ENCODE measurements at regions not wholly inside any gene's neighbourhood (a gene's known extent, or its start where the extent isn't known, plus 50 kb on each side); places are given as distances from the start of the nearest gene placed in this dataset.

DNA sequence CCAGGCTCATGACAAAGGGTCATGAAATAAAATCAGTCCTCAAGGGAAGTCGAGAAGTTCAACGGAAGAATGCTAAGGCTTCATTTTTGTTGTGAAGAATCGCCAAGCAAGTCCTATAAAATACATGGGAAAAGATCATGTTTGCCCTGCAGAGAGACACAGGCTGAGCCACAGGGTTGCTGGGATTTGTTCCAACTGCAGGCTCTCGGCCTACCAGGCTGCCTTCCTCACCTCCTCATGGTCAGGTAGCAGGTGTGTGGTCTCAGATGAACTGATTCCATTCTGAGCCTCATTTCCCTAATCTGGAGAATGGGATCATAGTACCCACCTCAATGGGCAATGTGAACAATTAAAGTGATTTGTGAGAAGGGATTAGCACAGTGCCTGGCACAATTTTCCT lies 114.9 kb upstream of the SPATA13 start:
- no peak for TF ChIP-seq POLR2A (IDR thresholded peaks at IDR 0.05)
- TF ChIP-seq EP300 (IDR thresholded peaks at IDR 0.05): no peak
- TF ChIP-seq CTCF (IDR thresholded peaks at IDR 0.05): no peak
- Histone ChIP-seq H3K27ac (peak overlapping the region in 3 of 4 donors; percentile 21 to 66 (median 60)), H3K4me3 (no peak overlapping the region), H3K4me1 (peaks cover 0 to 49% (median 7%) of the 10 kb centered on the region in 4 donors), H3K27me3 (no peaks in the 10 kb centered on the region), H3K9me3 (peaks cover 0 to 9% (median 0%) of the 10 kb centered on the region in 4 donors), H3K36me3 (no peaks in the 10 kb centered on the region)
- 47 to 54% methylated on average over 4 of the region's 4 CpGs for WGBS, 2 donors
- DNase-seq (ENCODE audit: low spot score in 2 of 2): no peak

GRCh38 chr13:24050292-24050711 lies 110.2 kb upstream of the SPATA13 start:
- H3K36me3 ChIP-seq: no peaks in the 10 kb centered on the region
- H3K4me3 ChIP-seq: no peak overlapping the region
- H3K9me3 ChIP-seq: peaks cover 0 to 9% (median 0%) of the 10 kb centered on the region in 4 donors
- H3K4me1 ChIP-seq: peaks cover 0 to 49% (median 4%) of the 10 kb centered on the region in 4 donors
- H3K27me3 ChIP-seq: no peaks in the 10 kb centered on the region
- no peak for DNase-seq (ENCODE audit: low spot score in 2 of 2)
- no peak for TF ChIP-seq EP300 (IDR thresholded peaks at IDR 0.05)
- TF ChIP-seq CTCF (IDR thresholded peaks at IDR 0.05): no peak
- TF ChIP-seq POLR2A (IDR thresholded peaks at IDR 0.05): no peak
- WGBS, 2 donors: 41 to 50% methylated on average over 6 of the region's 6 CpGs
- peak overlapping the region in 3 of 4 donors; percentile 6 to 51 (median 45) for H3K27ac ChIP-seq

DNA sequence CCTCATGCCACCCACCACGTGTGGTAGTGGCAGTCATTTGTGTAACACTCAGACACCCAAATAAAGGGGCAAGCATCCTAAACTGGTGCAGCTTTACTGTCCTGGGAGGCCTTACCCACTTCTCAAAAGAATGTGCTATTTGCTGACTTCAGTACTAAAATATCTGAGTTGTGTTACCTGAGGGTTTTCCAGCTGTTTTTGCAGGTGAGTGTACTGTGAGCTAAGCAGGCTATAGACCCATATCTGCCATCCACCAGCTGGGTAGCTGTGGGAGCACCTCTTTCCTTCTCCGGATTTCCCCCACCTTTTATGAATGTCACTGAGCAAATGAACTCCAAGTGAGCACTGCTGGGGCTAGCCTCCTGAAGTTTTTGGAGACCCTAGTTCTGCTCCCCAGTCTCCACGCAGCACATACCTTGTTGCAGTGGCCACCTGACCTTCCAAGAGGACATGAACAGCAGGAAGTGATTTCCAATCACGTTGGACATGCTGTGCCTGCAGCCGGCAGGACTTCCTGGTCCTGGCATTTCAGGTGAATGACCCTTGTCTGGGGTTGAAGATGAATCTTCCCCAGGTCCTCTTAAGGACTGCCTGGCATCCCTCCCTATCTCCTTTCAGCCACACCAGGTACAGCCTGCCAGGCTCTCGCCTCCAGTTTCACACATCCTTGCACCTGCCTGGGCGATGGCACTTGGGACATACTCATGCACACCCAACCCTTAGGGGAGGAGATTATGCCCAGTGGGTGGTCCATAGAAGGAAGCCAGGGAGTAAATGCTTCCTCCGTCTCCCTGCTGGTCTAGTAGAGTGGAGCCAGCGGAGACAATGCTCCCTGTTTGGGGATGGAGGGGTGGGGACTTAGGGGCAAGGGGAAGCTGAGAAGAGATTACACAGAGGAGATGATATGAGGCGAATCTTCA lies 109.5 kb upstream of the SPATA13 start:
- Histone ChIP-seq H3K4me3 (no peak overlapping the region), H3K4me1 (peaks cover 0 to 42% (median 4%) of the 10 kb centered on the region in 4 donors), H3K27me3 (no peaks in the 10 kb centered on the region), H3K9me3 (peaks cover 0 to 9% (median 0%) of the 10 kb centered on the region in 4 donors), H3K36me3 (no peaks in the 10 kb centered on the region), H3K27ac (peak overlapping the region in 3 of 4 donors; percentile 6 to 51 (median 45))
- no peak for TF ChIP-seq POLR2A (IDR thresholded peaks at IDR 0.05)
- TF ChIP-seq EP300 (IDR thresholded peaks at IDR 0.05): no peak
- TF ChIP-seq CTCF (IDR thresholded peaks at IDR 0.05): no peak
- DNase-seq (ENCODE audit: low spot score in 2 of 2): no peak
- 79 to 80% methylated on average over 10 of the region's 10 CpGs for WGBS, 2 donors

DNA sequence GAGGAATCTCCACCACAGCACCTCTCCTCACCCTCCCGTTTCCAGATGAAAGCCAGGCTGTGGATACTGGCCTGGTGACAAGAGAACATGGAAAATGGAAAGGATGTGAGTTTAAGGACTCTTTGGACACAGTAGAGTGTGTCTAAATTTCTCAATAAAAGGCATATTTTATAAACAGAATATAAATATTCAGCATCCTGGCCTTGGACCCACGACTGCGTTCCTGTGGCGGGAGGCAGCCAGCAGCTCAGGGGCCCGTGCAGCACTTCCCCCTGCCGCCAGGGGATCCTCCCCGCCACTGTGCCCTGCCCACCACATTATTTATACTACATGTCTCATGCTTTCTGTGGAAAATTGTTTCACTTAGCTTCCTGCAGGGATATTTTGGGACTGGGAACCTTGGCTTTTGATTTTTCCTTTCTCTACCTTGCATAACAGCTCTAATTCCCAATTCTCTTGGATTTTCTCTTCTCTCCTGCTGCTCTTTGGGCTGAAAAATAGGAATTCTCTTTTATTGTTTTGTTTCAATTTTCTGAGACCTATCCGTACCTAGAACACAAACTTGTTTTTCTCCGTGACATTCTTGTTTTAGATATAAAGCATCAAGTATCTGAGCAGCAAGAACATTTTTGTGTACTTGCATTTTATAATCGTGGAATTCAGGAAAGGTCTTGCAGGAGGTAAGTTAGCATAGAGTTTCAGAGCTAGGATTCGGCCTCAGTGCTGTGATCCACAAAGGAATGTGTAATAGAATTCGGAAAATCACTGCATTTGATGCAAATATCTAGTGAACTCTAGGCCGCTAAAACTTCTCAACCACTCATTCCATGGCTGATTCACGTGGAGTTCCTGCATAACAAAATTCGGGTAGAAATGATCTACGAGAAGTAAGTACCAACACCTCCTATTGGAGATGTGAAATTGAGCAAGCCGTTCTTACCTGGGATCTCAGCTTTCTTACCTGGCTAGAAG lies 107.7 kb upstream of the SPATA13 start:
- 18 to 25% methylated on average over 15 to 17 of the region's 17 CpGs for WGBS, 2 donors
- Histone ChIP-seq H3K27ac (peak overlapping the region in 2 of 4 donors; percentile 56 to 69), H3K9me3 (no peaks in the 10 kb centered on the region), H3K27me3 (no peaks in the 10 kb centered on the region), H3K36me3 (no peaks in the 10 kb centered on the region), H3K4me1 (peaks cover 0 to 42% (median 4%) of the 10 kb centered on the region in 4 donors), H3K4me3 (no peak overlapping the region)
- no peak for DNase-seq (ENCODE audit: low spot score in 2 of 2)
- no peak for TF ChIP-seq EP300 (IDR thresholded peaks at IDR 0.05)
- peak in 1 of 5 experiments; percentile 34 for TF ChIP-seq CTCF (IDR thresholded peaks at IDR 0.05)
